Natural killer cell (primary cell): ENCODE measurements at regions not wholly inside any gene's neighbourhood (a gene's known extent, or its start where the extent isn't known, plus 50 kb on each side); places are given as distances from the start of the nearest gene placed in this dataset.

Source experiments
- ATAC-seq, 3 donors: fragments of 150-1000 bp in 2 of 3; fragments of 200-7000 bp in 1 of 3; cut with Tn5 transposase; 1 replicate in 1 of 3; 2 replicates in 2 of 3; pipeline ENCODE4 v1.10.0; 2021; ENCODE audit warnings: mild to moderate bottlenecking in 2 of 3, moderate library complexity in 2 of 3
- DNase-seq, 2 donors: peaks; one replicate each; pipeline versions ENCODE4 v3.0.0 to v3.0.0-alpha.2; 2013 to 2021; ENCODE audit warnings: mixed read lengths in 1 of 2
- H3K27ac ChIP-seq: one replicate; pipeline ENCODE4 v1.5.1; 2013; ENCODE audit warnings: mild to moderate bottlenecking, low read length
- H3K27me3 ChIP-seq: one replicate; pipeline ENCODE4 v1.6.1; 2013; ENCODE audit warnings: low read length; ENCODE audit not compliant: control insufficient read depth, insufficient read depth
- H3K36me3 ChIP-seq: one replicate; pipeline ENCODE4 v1.6.1; 2013; ENCODE audit warnings: low read length; ENCODE audit not compliant: control insufficient read depth, insufficient read depth
- H3K4me1 ChIP-seq: one replicate; pipeline ENCODE4 v1.6.1; 2013; ENCODE audit warnings: low read length; ENCODE audit not compliant: control insufficient read depth, insufficient read depth
- H3K4me3 ChIP-seq: one replicate; pipeline ENCODE4 v1.5.1; 2013; ENCODE audit warnings: low read length
- H3K9me3 ChIP-seq: one replicate; pipeline ENCODE4 v1.6.1; 2013; ENCODE audit warnings: low read length; ENCODE audit not compliant: control insufficient read depth, insufficient read depth
- H3K27ac Mint-ChIP-seq, 2 donors: one replicate each; pipeline ENCODE4 v1.8.0; 2022; ENCODE audit warnings: mild to moderate bottlenecking in 2 of 2, mixed read lengths in 2 of 2, moderate library complexity in 1 of 2
- H3K27me3 Mint-ChIP-seq, 2 donors: one replicate each; pipeline ENCODE4 v1.8.0; 2022; ENCODE audit warnings: low read depth in 2 of 2, mixed read lengths in 2 of 2
- H3K36me3 Mint-ChIP-seq: one replicate; pipeline ENCODE4 v1.8.0; 2022; ENCODE audit warnings: mixed read lengths
- H3K4me1 Mint-ChIP-seq, 2 donors: one replicate each; pipeline ENCODE4 v1.8.0; 2022; ENCODE audit warnings: mixed read lengths in 2 of 2
- H3K4me3 Mint-ChIP-seq: one replicate; pipeline ENCODE4 v1.8.0; 2022; ENCODE audit warnings: mild to moderate bottlenecking, moderate library complexity, mixed read lengths
- H3K9me3 Mint-ChIP-seq, 2 donors: one replicate each; pipeline ENCODE4 v1.8.0; 2022; ENCODE audit warnings: mixed read lengths in 2 of 2
- WGBS: methylation state at CpG from one replicate; pipeline ENCODE4 v1.1.7; 2013; ENCODE audit warnings: missing lambda C conversion rate; ENCODE audit not compliant: insufficient coverage; 5-methylcytosine and 5-hydroxymethylcytosine counted together
- intact Hi-C: fragments of 100-400 bp; cut with micrococcal nuclease; formaldehyde crosslinking; loops from one replicate; pipeline ENCODE4 v1.14.2; 2022
- TF ChIP-seq, protein P1 (sequence below): fragments of 200-600 bp; IDR thresholded peaks from one replicate; pipeline ENCODE4 v1.8.0; 2022; ENCODE audit warnings: antibody characterized with exemption

- Histone ChIP-seq H3K36me3 (no peaks in the 10 kb centered on the region), H3K9me3 (no peaks in the 10 kb centered on the region), H3K4me1 (no peaks in the 10 kb centered on the region), H3K27me3 (no peaks in the 10 kb centered on the region), H3K4me3 (no peak overlapping the region), H3K27ac (no peak overlapping the region)
- Mint-ChIP-seq H3K27ac (no peak overlapping the region), H3K36me3 (no peaks in the 10 kb centered on the region), H3K9me3 (no peaks in the 10 kb centered on the region), H3K4me1 (no peaks in the 10 kb centered on the region), H3K4me3 (no peak overlapping the region), H3K27me3 (no peaks in the 10 kb centered on the region)
- ATAC-seq (no peak), DNase-seq (no peak)
- intact Hi-C loops, result no loop called here
- WGBS, result no CpG with 5 or more reads among the region's 2 CpGs
- TF ChIP-seq, protein P1, sequence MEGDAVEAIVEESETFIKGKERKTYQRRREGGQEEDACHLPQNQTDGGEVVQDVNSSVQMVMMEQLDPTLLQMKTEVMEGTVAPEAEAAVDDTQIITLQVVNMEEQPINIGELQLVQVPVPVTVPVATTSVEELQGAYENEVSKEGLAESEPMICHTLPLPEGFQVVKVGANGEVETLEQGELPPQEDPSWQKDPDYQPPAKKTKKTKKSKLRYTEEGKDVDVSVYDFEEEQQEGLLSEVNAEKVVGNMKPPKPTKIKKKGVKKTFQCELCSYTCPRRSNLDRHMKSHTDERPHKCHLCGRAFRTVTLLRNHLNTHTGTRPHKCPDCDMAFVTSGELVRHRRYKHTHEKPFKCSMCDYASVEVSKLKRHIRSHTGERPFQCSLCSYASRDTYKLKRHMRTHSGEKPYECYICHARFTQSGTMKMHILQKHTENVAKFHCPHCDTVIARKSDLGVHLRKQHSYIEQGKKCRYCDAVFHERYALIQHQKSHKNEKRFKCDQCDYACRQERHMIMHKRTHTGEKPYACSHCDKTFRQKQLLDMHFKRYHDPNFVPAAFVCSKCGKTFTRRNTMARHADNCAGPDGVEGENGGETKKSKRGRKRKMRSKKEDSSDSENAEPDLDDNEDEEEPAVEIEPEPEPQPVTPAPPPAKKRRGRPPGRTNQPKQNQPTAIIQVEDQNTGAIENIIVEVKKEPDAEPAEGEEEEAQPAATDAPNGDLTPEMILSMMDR, result no peak
These were observed 224.3 kb upstream of the IRX5 start for GRCh38 chr16:54706406-54706805.

DNA sequence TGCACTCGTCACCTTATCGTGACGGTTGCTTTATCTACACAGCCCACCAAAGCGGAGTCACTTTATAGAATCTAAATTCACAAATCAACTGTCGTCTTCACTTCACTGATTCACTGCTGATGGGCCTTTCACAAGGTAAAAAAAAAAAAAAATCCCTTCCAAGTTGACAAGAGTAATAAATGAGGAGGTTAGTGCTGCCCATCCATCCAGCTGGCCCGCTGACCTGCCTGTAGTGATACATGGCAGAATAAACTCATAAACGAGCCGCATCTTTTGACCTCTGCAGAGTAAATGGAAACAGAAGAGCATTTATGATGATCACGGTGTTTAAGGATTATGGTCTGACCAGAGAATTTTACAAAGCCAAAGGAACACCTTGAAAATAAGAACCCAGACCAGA is 227.3 kb upstream of the IRX5 start:
- H3K9me3 ChIP-seq, result no peaks in the 10 kb centered on the region
- DNase-seq (no peak), ATAC-seq (no peak)
- WGBS, result 97% methylated on average over 8 of the region's 9 CpGs
- no peaks in the 10 kb centered on the region for H3K27me3 ChIP-seq
- no peaks in the 10 kb centered on the region for H3K36me3 Mint-ChIP-seq
- TF ChIP-seq, protein P1, result no peak
- intact Hi-C loops, result no loop called here
- H3K27ac ChIP-seq, result no peak overlapping the region
- no peaks in the 10 kb centered on the region for H3K4me1 ChIP-seq
- no peak overlapping the region for H3K4me3 ChIP-seq
- no peak overlapping the region for H3K27ac Mint-ChIP-seq
- H3K9me3 Mint-ChIP-seq, result no peaks in the 10 kb centered on the region
- H3K4me3 Mint-ChIP-seq, result no peak overlapping the region
- H3K27me3 Mint-ChIP-seq, result no peaks in the 10 kb centered on the region
- H3K4me1 Mint-ChIP-seq, result no peaks in the 10 kb centered on the region
- no peaks in the 10 kb centered on the region for H3K36me3 ChIP-seq

- intact Hi-C loops, result no loop called here
- WGBS, result 82% methylated on average over 4 of the region's 6 CpGs
- Mint-ChIP-seq H3K4me3 (no peak overlapping the region), H3K9me3 (no peaks in the 10 kb centered on the region), H3K27ac (no peak overlapping the region), H3K4me1 (no peaks in the 10 kb centered on the region), H3K36me3 (no peaks in the 10 kb centered on the region), H3K27me3 (no peaks in the 10 kb centered on the region)
- Histone ChIP-seq H3K4me1 (no peaks in the 10 kb centered on the region), H3K27me3 (no peaks in the 10 kb centered on the region), H3K27ac (no peak overlapping the region), H3K36me3 (no peaks in the 10 kb centered on the region), H3K9me3 (no peaks in the 10 kb centered on the region), H3K4me3 (no peak overlapping the region)
- DNase-seq (no peak), ATAC-seq (no peak)
- TF ChIP-seq, protein P1, result no peak
These were observed 231.0 kb upstream of the IRX5 start for GRCh38 chr16:54699656-54700055.

DNA sequence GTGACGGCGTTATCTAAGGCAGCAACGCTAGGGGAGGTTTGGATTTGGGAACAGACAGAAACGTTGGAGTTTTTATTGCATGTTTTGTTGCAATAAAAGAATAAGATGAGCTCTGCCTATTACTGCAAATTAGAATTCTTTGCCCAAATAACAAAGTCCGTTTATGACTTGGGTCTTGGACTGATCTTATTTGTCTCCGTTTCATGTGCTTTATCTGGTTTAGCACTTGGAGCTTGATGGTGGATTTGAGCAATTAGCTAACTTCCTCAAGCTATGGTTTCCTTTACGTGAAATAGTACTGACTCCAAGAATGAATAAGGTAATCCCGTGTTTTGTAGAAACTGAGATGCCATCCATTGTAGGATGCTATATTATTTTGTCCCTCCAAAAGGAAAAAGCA is 233.0 kb upstream of the IRX5 start:
- no peaks in the 10 kb centered on the region for H3K36me3 ChIP-seq
- intact Hi-C loops, result no loop called here

More for the DNA sequence above, 233.0 kb upstream of the IRX5 start:
- TF ChIP-seq, protein P1, result no peak
- 76% methylated on average over 7 of the region's 8 CpGs for WGBS
- Mint-ChIP-seq H3K27ac (no peak overlapping the region), H3K4me1 (no peaks in the 10 kb centered on the region), H3K27me3 (no peaks in the 10 kb centered on the region), H3K9me3 (no peaks in the 10 kb centered on the region), H3K4me3 (no peak overlapping the region), H3K36me3 (no peaks in the 10 kb centered on the region)
- Histone ChIP-seq H3K4me1 (no peaks in the 10 kb centered on the region), H3K27ac (no peak overlapping the region), H3K9me3 (no peaks in the 10 kb centered on the region), H3K27me3 (no peaks in the 10 kb centered on the region), H3K4me3 (no peak overlapping the region)
- DNase-seq, result no peak
- ATAC-seq, result no peak
